SK-MEL-5 (cell line): ENCODE measurements at regions not wholly inside any gene's neighbourhood (a gene's known extent, or its start where the extent isn't known, plus 50 kb on each side); places are given as distances from the start of the nearest gene placed in this dataset.

ENCODE experiments used
- DNase-seq: peaks from one replicate; pipeline ENCODE4 v3.0.0-alpha.2; 2016; ENCODE audit warnings: low read depth, low spot score
- in situ Hi-C: cut with HindIII; loops from 2 replicates; pipeline ENCODE4 v1.10.0; 2016; ENCODE audit warnings: low sequenced_read_pairs, high pct_unique_total_duplicates, low pct_unique_long_range_greater_than_20kb

DNA sequence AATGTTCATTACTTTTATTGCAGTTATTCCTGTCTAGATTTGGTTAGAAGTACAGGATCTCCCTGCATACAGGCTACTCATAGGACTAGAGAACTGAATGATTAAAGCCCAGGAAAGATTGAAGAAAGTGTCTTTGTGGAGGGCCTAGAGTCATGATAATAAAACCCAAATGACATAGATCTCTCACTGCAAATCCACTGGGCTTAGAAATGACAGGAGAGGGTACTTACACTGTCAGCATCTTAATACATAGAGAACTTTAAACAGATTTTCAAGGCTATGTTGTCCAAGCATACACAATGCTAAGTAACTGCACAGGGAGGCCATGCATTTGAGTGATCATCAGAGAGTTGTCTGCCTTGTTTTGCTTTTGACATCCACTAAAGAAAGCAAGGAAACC lies 383.8 kb upstream of the MAP3K7 start:
- in situ Hi-C loops = no loop called here

GRCh38 chr6:90967471-90967870 lies 380.6 kb upstream of the MAP3K7 start:
- no peak for DNase-seq
- in situ Hi-C loops = no loop called here

More for the DNA sequence above, 383.8 kb upstream of the MAP3K7 start:
- DNase-seq = no peak

- DNase-seq = no peak
- in situ Hi-C loops = no loop called here
These were observed 373.5 kb upstream of the MAP3K7 start for GRCh38 chr6:90960324-90960723.

- in situ Hi-C loops = no loop called here
- no peak for DNase-seq
These were observed 368.4 kb upstream of the MAP3K7 start for GRCh38 chr6:90955246-90955645.

GRCh38 chr6:90953405-90954161 lies 366.7 kb upstream of the MAP3K7 start:
- in situ Hi-C loops = no loop called here
- no peak for DNase-seq

DNA sequence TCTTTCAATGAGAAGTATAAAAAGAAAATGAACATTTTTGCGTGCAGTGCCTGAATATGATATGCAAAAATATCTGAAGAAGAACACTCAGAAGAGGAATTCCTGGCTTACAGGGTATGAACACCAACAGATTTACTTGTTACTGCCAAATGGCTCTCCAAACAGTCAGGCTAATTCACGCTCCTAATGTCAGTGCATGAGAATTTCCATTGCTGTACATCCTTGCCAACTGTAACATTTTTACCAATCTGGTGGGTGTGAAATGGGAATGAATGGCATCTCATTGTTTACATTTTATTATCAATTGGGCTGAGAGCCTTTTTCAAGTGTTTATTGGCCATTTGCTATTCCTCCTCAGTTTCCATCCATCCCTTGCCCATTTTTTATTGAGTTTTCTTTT lies 365.3 kb upstream of the MAP3K7 start:
- in situ Hi-C loops = no loop called here

GRCh38 chr6:90948540-90948939 lies 361.7 kb upstream of the MAP3K7 start:
- in situ Hi-C loops = no loop called here
- no peak for DNase-seq

More for the DNA sequence above, 365.3 kb upstream of the MAP3K7 start:
- no peak for DNase-seq

DNA sequence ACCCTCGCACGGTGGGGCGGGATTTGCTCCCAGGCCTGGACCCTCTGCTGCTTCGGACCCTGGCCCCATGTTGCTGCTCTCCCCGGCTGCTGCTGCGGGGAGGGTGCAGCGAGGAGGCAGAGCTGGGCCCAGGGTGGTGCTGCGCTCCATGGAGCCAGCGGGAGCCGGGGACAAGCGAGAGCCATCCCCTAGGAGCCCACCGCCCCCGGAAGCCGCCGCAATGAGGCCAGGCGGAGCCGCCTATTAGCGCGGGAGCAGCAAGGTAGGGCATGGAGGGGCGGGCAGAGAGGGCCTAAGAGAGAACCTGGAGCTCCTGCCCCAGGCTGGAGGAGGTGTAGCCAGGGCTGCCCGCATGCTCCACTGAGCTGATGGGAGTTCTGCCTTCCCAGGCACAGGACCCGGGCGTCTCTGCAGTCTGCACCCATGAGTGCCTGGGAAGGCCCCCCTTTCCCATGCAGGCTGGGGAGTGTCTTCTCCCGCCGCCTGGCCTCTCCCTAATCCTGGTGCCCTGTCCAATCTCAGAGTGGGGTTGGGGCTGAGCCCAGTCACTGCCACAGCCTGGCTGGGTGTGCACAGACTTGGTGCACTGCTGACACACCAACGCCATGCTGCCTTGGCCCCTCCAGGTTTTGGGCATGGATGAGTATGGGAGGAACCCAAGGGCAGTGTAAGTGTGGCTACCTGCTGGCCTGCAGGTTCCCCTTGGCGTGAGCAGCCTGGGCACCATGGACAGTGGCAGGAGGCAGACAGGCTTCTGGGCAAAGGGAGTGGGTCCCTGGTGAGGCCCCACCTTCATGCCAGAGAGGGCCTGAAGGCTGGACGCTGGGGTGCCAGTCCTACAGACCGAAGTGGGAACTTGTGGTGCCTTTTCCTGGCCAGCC lies 360.6 kb upstream of the MAP3K7 start:
- DNase-seq = no peak
- in situ Hi-C loops = no loop called here

DNA sequence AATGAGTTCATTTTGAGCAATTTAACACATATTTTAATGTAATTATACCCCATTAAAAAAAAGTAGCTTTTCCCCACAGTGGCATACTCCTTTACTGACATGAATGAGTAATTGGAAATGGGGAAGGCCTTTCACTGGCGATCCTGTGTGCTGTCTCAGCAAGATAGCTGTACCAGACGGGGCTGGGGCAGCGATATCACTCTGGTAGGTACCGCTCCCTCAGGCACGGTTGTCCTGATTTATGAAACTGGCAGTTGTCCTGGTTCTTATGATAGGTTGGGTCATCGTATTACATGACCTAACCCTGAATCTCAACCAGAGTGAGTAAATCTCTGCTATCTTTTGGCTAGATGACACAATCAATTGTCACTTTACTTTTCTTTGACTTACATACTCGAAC lies 355.0 kb upstream of the MAP3K7 start:
- DNase-seq = no peak
- in situ Hi-C loops = no loop called here

- in situ Hi-C loops = no loop called here
- DNase-seq = peak; percentile 88
These were observed 354.1 kb upstream of the MAP3K7 start for GRCh38 chr6:90940812-90941481.

DNA sequence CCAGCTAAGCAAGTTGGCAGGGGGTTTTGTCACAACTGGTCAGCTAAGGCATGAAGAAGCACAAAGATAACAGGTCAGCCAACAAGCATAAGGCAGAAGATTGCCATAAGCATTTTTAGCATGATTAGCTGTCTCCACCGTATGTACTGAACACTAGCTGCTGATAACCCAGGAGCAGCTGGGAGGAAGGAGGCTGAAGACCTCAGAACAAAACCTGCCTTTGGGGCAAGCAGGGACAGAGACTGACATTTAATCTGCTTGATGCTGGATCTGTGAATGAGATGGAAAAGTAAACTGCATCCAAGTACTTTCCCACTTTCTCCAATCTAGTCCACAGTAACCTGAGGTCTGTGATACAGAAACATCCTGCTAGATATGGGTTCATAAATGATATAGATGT lies 353.0 kb upstream of the MAP3K7 start:
- no peak for DNase-seq
- in situ Hi-C loops = no loop called here

DNA sequence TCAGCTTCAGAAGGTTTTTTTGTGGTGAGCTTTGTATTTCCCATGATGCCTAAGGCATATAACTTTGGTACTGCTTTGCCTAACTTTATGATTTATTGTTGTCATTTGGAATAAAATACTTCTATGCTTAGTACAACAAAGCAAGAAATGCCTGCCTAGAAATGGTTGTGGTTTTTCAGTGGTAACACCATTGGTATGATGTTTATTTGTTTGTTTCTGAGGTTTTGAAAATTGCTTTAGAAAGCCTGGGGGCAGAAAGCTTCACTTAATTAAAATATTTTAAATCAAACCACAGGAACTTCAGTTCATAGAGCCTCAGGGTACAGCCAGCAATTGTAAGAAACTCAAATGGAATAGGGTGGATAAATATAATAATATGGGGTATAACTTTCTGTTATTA lies 351.2 kb upstream of the MAP3K7 start:
- in situ Hi-C loops = no loop called here
- DNase-seq = no peak

DNA sequence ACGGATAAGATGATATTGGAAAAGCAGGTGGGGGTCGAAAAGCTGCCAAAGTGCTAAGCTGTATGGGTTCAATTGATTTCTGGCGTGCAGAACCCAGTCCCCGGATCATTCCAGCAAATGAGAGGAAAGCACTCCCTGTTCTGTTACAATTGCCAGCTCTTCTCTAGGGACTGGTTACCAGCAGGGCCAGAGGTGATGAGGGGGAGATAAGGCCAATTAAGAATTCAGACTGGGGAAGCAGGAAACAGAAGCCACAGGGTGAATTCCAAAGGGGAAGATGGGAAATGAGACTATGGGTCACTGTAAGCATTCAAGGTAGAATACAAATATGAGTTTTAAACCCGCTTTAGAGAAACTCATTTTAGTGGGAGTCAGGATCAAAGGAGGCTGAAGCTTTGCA lies 349.4 kb upstream of the MAP3K7 start:
- no peak for DNase-seq
- in situ Hi-C loops = no loop called here

GRCh38 chr6:90934966-90935365 lies 348.1 kb upstream of the MAP3K7 start:
- in situ Hi-C loops = no loop called here
- DNase-seq = no peak

- DNase-seq = no peak
- in situ Hi-C loops = no loop called here
These were observed 347.2 kb upstream of the MAP3K7 start for GRCh38 chr6:90934081-90934480.

DNA sequence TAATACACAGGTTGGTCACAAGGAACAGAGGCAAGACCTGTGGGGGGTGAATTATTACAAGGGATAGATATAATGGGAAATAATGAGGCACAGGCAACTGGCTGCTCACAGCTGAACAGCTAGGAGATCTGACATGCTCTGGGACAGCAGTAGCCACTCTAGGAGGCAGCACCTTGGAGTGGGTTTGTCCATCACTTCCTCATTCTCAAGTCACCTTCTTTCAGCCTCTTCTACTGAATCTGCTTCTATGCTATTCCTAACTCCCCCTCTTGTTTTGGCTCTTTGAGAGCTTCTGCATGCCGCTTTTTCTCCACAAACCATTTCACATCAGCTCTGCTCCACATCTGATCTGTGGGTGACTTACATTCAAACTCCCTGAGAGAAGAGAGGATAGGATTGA lies 345.5 kb upstream of the MAP3K7 start:
- in situ Hi-C loops = no loop called here
- DNase-seq = no peak

DNA sequence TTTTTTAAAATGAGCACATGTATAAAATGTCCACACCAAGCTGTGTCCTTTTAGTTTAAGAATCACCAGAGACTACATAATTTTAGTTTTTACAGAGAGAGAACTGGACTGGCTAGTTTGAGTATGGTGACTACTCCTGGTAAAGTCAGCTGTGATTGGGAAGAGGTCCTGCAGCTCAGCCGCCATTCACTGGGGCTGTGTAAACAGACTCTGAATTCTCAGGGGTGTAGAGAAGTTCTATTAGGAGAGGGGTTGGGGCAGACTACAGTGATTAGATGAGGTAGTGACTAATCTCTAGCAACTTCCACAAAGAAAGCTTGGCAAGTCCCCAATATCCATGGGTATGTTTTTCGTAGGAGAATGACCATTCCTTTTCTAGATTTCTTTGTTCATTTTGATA lies 341.2 kb upstream of the MAP3K7 start:
- DNase-seq = no peak
- in situ Hi-C loops = no loop called here

DNA sequence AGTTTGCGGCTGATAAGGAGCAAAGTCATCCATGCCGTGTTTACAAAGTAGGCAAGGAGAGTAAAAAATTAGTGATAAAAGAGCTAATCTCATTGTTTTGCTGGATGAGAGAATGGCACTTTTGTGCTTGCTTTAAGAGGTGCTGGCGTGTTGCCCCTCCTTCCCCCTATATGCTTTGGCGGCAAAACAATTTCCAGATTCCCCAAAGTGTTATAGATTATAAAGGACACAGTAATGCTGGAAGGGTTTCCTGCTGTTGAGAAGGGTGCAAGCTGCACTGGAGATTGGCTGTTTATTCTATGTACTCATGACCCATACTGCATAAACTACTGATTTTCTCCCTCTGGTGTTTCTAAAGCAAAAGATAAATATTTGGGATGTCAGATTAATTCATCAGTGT lies 338.9 kb upstream of the MAP3K7 start:
- no peak for DNase-seq
- in situ Hi-C loops = no loop called here
